ENCODE measurements at regions not wholly inside any gene's neighbourhood (a gene's known extent, or its start where the extent isn't known, plus 50 kb on each side); places are given as distances from the start of the nearest gene placed in this dataset.
"Not testable (repeated sequence)": the region's sequence is repeated elsewhere in the genome, so short reads cannot be mapped to it uniquely, and the experiment has no call there.

DNA sequence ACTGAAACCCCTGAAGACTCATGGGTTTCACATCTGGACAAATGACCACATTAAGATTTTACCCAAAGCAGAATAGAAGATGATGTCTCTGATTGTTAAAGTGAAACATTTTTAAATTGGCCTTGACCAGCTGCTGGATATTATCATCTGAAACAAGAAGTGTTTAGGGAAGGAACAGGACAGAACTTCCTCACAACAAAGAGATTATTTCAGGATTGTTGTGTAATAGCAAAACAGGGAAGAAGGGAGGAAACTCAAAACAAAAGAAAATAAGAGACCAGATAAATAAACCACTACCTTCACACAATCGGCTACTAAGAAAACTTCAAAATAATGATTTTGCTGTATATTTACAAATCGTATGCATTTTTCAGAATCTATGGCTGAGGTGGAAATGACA, 319.2 kb upstream of the API5 start:
- no peak for ATAC-seq (ENCODE audit: low read depth)
- no peak overlapping the region for H3K27ac Mint-ChIP-seq
- ChIA-PET CTCF (no interaction called here), POLR2A (no interaction called here)
- no peak overlapping the region for H3K4me3 Mint-ChIP-seq
- no peak for DNase-seq
- intact Hi-C loops (cut with micrococcal nuclease) = no loop called here
- TF ChIP-seq CTCF (IDR thresholded peaks at IDR 0.05) = no peak
- no peaks in the 10 kb centered on the region for H3K27me3 Mint-ChIP-seq
- no peaks in the 10 kb centered on the region for H3K36me3 Mint-ChIP-seq (ENCODE audit: low read depth)
- H3K9me3 Mint-ChIP-seq = no peaks in the 10 kb centered on the region
- no peaks in the 10 kb centered on the region for H3K4me1 Mint-ChIP-seq

DNA sequence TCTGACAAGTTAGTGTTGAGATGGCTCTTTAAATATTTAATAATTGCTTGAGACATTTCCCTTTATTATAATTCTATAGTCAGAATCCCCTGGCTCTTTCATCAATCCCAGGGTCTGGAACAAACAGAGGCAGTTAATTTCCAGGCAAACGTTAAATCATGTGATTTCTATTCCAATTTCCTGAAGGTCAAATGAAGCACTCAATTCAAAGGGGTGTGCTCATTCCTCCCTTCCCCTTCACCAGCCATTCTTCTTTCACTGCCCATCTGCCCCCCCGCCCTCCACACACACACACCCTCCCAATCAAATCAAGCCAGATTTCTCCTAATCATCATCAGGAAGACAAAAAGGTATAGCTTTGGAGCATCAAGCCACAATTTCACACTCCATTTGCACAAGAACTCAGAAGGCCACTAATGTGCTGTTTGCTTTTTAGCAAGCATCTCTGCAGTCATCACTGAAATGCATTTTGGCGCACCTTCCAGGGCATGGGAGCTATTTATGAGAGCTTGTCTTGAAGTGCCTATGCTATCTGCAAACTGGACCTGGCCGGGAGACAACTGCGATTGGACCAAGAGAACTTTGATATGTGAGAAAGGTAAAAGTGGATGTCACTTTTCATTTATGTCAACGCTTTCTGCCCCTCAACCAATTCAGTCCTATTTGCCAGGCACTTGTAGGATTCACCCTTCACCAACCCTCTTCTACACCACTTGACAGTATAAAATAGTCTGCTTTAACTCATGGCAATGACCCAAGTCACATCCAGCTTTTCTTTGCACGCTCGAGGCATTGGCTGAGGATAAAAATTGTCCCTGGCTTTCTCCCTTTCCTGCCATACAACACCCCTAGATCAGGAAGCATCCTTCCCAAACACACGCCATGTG, 315.1 kb upstream of the API5 start:
- CTCF ChIA-PET = no interaction called here
- TF ChIP-seq CTCF (IDR thresholded peaks at IDR 0.05) = no peak
- H3K4me3 Mint-ChIP-seq = no peak overlapping the region

DNA sequence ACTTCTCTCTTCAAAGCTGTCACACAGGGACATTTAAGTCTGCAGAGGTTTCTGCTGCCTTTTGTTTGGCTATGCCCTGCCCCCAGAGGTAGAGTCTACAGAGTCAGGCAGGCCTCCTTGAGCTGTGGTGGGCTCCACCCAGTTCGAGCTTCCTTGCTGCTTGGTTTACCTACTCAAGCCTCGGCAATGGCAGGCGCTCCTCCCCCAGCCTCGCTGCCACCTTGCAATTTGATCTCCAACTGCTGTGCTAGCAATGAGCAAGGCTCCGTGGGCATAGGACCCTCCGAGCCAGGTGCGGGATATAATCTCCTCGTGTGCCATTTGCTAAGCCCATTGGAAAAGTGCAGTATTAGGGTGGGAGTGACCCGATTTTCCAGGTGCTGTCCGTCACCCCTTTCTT, 306.9 kb upstream of the API5 start:
- ATAC-seq (ENCODE audit: low read depth); H3K36me3 Mint-ChIP-seq (ENCODE audit: low read depth); intact Hi-C loops (cut with micrococcal nuclease); H3K27ac Mint-ChIP-seq; CTCF ChIA-PET; POLR2A ChIA-PET; H3K4me3 Mint-ChIP-seq; H3K4me1 Mint-ChIP-seq; H3K27me3 Mint-ChIP-seq; H3K9me3 Mint-ChIP-seq; DNase-seq: not testable (repeated sequence)

More for the DNA sequence above, 315.1 kb upstream of the API5 start:
- DNase-seq (no peak), ATAC-seq (ENCODE audit: low read depth) (no peak)
- Mint-ChIP-seq H3K4me1 (no peaks in the 10 kb centered on the region), H3K36me3 (ENCODE audit: low read depth) (no peaks in the 10 kb centered on the region), H3K27ac (no peak overlapping the region), H3K9me3 (no peaks in the 10 kb centered on the region), H3K27me3 (no peaks in the 10 kb centered on the region)
- POLR2A ChIA-PET = no interaction called here
- intact Hi-C loops (cut with micrococcal nuclease) = no loop called here

- Mint-ChIP-seq H3K36me3 (ENCODE audit: low read depth) (no peaks in the 10 kb centered on the region), H3K4me1 (peaks cover 5% of the 10 kb centered on the region), H3K27me3 (no peaks in the 10 kb centered on the region), H3K27ac (no peak overlapping the region), H3K4me3 (no peak overlapping the region), H3K9me3 (peaks cover 2% of the 10 kb centered on the region)
- ChIA-PET CTCF (no interaction called here), POLR2A (no interaction called here)
- no peak for TF ChIP-seq CTCF (IDR thresholded peaks at IDR 0.05)
- intact Hi-C loops (cut with micrococcal nuclease) = no loop called here
- DNase-seq (no peak), ATAC-seq (ENCODE audit: low read depth) (no peak)
Observed at GRCh38 chr11:43010042-43010441, 301.8 kb upstream of the API5 start.

GRCh38 chr11:43012606-43013005, 299.2 kb upstream of the API5 start:
- Mint-ChIP-seq H3K9me3 (peaks cover 2% of the 10 kb centered on the region), H3K4me1 (peaks cover 5% of the 10 kb centered on the region), H3K27ac (no peak overlapping the region), H3K27me3 (no peaks in the 10 kb centered on the region), H3K36me3 (ENCODE audit: low read depth) (no peaks in the 10 kb centered on the region), H3K4me3 (no peak overlapping the region)
- ATAC-seq (ENCODE audit: low read depth) = no peak
- TF ChIP-seq CTCF (IDR thresholded peaks at IDR 0.05) = no peak
- intact Hi-C loops (cut with micrococcal nuclease) = no loop called here
- no peak for DNase-seq
- CTCF ChIA-PET = no interaction called here
- POLR2A ChIA-PET = no interaction called here

DNA sequence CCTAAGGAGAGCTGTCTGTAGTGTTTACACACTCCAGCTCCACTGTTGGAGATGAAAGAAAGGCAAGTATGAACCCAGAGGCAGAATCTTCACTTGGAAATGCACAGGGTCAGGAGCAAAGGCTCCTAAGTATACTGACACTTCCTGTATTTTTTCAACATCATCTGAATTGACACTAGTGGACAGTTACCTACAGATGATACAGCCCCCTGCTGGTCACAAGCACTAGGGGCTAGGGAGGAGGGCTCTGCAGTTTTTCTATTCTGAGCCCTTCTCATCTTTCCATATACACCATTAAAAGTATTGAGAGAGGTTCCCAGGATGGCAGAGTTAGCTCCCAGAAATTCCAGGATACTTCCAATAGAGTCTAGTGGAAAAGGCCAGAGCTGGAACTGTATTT, 290.3 kb upstream of the API5 start:
- POLR2A ChIA-PET = no interaction called here
- no peak for ATAC-seq (ENCODE audit: low read depth)
- Mint-ChIP-seq H3K36me3 (ENCODE audit: low read depth) (no peaks in the 10 kb centered on the region), H3K27me3 (no peaks in the 10 kb centered on the region), H3K9me3 (peaks cover 2% of the 10 kb centered on the region), H3K27ac (no peak overlapping the region), H3K4me3 (no peak overlapping the region), H3K4me1 (no peaks in the 10 kb centered on the region)
- DNase-seq = no peak
- CTCF ChIA-PET = no interaction called here
- TF ChIP-seq CTCF (IDR thresholded peaks at IDR 0.05) = no peak
- intact Hi-C loops (cut with micrococcal nuclease) = no loop called here

Measured in activated B cell treated with CpG ODN at 0.5 μM for 24 hours (primary cell).